H9 (cell line): ENCODE measurements at regions not wholly inside any gene's neighbourhood (a gene's known extent, or its start where the extent isn't known, plus 50 kb on each side); places are given as distances from the start of the nearest gene placed in this dataset.

Experiments
- DNase-seq: peaks from one replicate; pipeline ENCODE4 v3.0.0-alpha.2; 2017
- H2AFZ ChIP-seq: one replicate; pipeline ENCODE4 v1.6.1; 2013; ENCODE audit warnings: mild to moderate bottlenecking, low read length, control low read depth, moderate library complexity
- H2AK5ac ChIP-seq: 2 replicates; pipeline ENCODE4 v1.6.1; 2013; ENCODE audit warnings: low read length, control low read depth, mixed read lengths; ENCODE audit not compliant: insufficient read length
- H2BK120ac ChIP-seq: one replicate; pipeline ENCODE4 v1.6.1; 2013; ENCODE audit warnings: low read depth, mild to moderate bottlenecking, low read length, control low read depth, inconsistent platforms; ENCODE audit not compliant: poor library complexity, severe bottlenecking
- H2BK12ac ChIP-seq: 2 replicates; pipeline ENCODE4 v1.6.1; 2013; ENCODE audit warnings: low read length, control low read depth, mixed read lengths, low read depth; ENCODE audit not compliant: insufficient read length
- H2BK15ac ChIP-seq: 2 replicates; pipeline ENCODE4 v1.6.1; 2013; ENCODE audit warnings: low read depth, low read length, control low read depth
- H2BK20ac ChIP-seq: one replicate; pipeline ENCODE4 v1.6.1; 2013; ENCODE audit warnings: low read depth, mild to moderate bottlenecking, low read length, control low read depth, inconsistent platforms; ENCODE audit not compliant: poor library complexity, severe bottlenecking
- H2BK5ac ChIP-seq: 2 replicates; pipeline ENCODE4 v1.6.1; 2013; ENCODE audit warnings: low read length, control low read depth, mixed read lengths; ENCODE audit not compliant: insufficient read length
- H3K14ac ChIP-seq: 2 replicates; pipeline ENCODE4 v1.6.1; 2013; ENCODE audit warnings: low read length, control low read depth; ENCODE audit not compliant: insufficient read depth
- H3K18ac ChIP-seq: 2 replicates; pipeline ENCODE4 v1.6.1; 2013; ENCODE audit warnings: low read depth, mild to moderate bottlenecking, mixed read lengths, low read length, control low read depth; ENCODE audit not compliant: insufficient read length
- H3K23ac ChIP-seq: 2 replicates; pipeline ENCODE4 v1.6.1; 2013; ENCODE audit warnings: low read length, control low read depth, mixed read lengths, low read depth; ENCODE audit not compliant: insufficient read length
- H3K23me2 ChIP-seq: 2 replicates; pipeline ENCODE4 v1.6.1; 2013; ENCODE audit warnings: low read depth, mild to moderate bottlenecking, mixed read lengths, low read length, control low read depth; ENCODE audit not compliant: insufficient read length, poor library complexity, severe bottlenecking
- H3K27ac ChIP-seq: 2 replicates; pipeline ENCODE4 v1.5.1; 2013; ENCODE audit warnings: low read length, control low read depth, mixed read lengths, low read depth; ENCODE audit not compliant: insufficient read length
- H3K27me3 ChIP-seq: 2 replicates; pipeline ENCODE4 v1.6.1; 2013; ENCODE audit warnings: low read length, control low read depth, inconsistent platforms; ENCODE audit not compliant: insufficient read depth
- H3K4ac ChIP-seq: 2 replicates; pipeline ENCODE4 v1.6.1; 2013; ENCODE audit warnings: low read depth, mild to moderate bottlenecking, control low read depth, inconsistent platforms, low read length, moderate library complexity
- H3K4me1 ChIP-seq: 2 replicates; pipeline ENCODE4 v1.6.1; 2013; ENCODE audit warnings: low read length, control low read depth, inconsistent platforms; ENCODE audit not compliant: insufficient read depth
- H3K4me2 ChIP-seq: 2 replicates; pipeline ENCODE4 v1.6.1; 2013; ENCODE audit warnings: low read length, control low read depth, mixed read lengths; ENCODE audit not compliant: insufficient read length, insufficient read depth
- H3K56ac ChIP-seq: 2 replicates; pipeline ENCODE4 v1.6.1; 2013; ENCODE audit warnings: low read depth, mild to moderate bottlenecking, mixed read lengths, low read length, control low read depth; ENCODE audit not compliant: insufficient read length
- H3K79me1 ChIP-seq: 2 replicates; pipeline ENCODE4 v1.6.1; 2013; ENCODE audit warnings: low read depth, mild to moderate bottlenecking, moderate library complexity, low read length, control low read depth, inconsistent platforms; ENCODE audit not compliant: insufficient read depth, poor library complexity, severe bottlenecking
- H3K79me2 ChIP-seq: 2 replicates; pipeline ENCODE4 v1.6.1; 2013; ENCODE audit warnings: low read length, control low read depth, inconsistent platforms; ENCODE audit not compliant: insufficient read depth
- H3K9ac ChIP-seq: 2 replicates; pipeline ENCODE4 v1.6.1; 2013; ENCODE audit warnings: low read length, control low read depth, mixed read lengths; ENCODE audit not compliant: insufficient read length; ENCODE audit errors: extremely low read depth
- H3K9me3 ChIP-seq: one replicate; pipeline ENCODE4 v1.6.1; 2013; ENCODE audit warnings: low read depth, low read length, inconsistent platforms; ENCODE audit not compliant: control insufficient read depth
- H3T11ph ChIP-seq: one replicate; pipeline ENCODE4 v1.6.1; 2013; ENCODE audit warnings: mild to moderate bottlenecking, low read length, control low read depth, inconsistent platforms
- H4K20me1 ChIP-seq: one replicate; pipeline ENCODE4 v1.6.1; 2013; ENCODE audit not compliant: control insufficient read depth, insufficient read length, insufficient read depth
- H4K5ac ChIP-seq: 2 replicates; pipeline ENCODE4 v1.6.1; 2013; ENCODE audit warnings: low read depth, mild to moderate bottlenecking, mixed read lengths, low read length, control low read depth; ENCODE audit not compliant: insufficient read length
- H4K8ac ChIP-seq: replicated peaks from 2 replicates; pipeline ENCODE4 v1.6.1; 2013; ENCODE audit warnings: low read length, control low read depth, mixed read lengths, low read depth; ENCODE audit not compliant: insufficient read length
- H4K91ac ChIP-seq: 2 replicates; pipeline ENCODE4 v1.6.1; 2013; ENCODE audit warnings: low read depth, mild to moderate bottlenecking, moderate library complexity, mixed read lengths, low read length, control low read depth; ENCODE audit not compliant: insufficient read length
- H3K27ac Mint-ChIP-seq, 3 experiments: 2 replicates in 2 of 3; 3 replicates in 1 of 3; pipeline ENCODE4 v1.8.0; 2020 to 2021; ENCODE audit warnings: mixed read lengths in 3 of 3, mild to moderate bottlenecking in 1 of 3, moderate library complexity in 1 of 3
- H3K27me3 Mint-ChIP-seq: 2 replicates; pipeline ENCODE4 v1.8.0; 2021; ENCODE audit warnings: low read depth, mild to moderate bottlenecking, moderate library complexity, mixed read lengths
- H3K36me3 Mint-ChIP-seq, 3 experiments: 2 replicates in 2 of 3; 3 replicates in 1 of 3; pipeline ENCODE4 v1.8.0; 2020 to 2021; ENCODE audit warnings: low read depth in 3 of 3, mixed read lengths in 3 of 3; ENCODE audit not compliant: insufficient read depth in 1 of 3
- H3K4me1 Mint-ChIP-seq, 2 experiments: 2 replicates each; pipeline ENCODE4 v1.8.0; 2020; ENCODE audit warnings: mixed read lengths in 2 of 2
- H3K4me3 Mint-ChIP-seq, 2 experiments: 2 replicates in 1 of 2; 3 replicates in 1 of 2; pipeline ENCODE4 v1.8.0; 2020 to 2021; ENCODE audit warnings: mild to moderate bottlenecking in 2 of 2, mixed read lengths in 2 of 2, moderate library complexity in 1 of 2
- H3K9me3 Mint-ChIP-seq, 2 experiments: 2 replicates in 1 of 2; 3 replicates in 1 of 2; pipeline ENCODE4 v1.8.0; 2020; ENCODE audit warnings: mild to moderate bottlenecking in 2 of 2, mixed read lengths in 2 of 2, moderate library complexity in 1 of 2
- CTCF ChIP-seq: fragments of 200-600 bp; sonication (generic); conservative IDR thresholded peaks from 3 replicates; pipeline ENCODE4 v1.8.0; 2021; ENCODE audit warnings: antibody characterized with exemption, mild to moderate bottlenecking
- WGBS: extraction: QIAGEN DNeasy Blood & Tissue Kit; methylation state at CpG from one replicate; pipeline ENCODE4 v1.1.7; 2013; ENCODE audit warnings: missing lambda C conversion rate, low lambda C conversion rate, mixed read lengths; ENCODE audit not compliant: insufficient read length; ENCODE audit errors: extremely low coverage; 5-methylcytosine and 5-hydroxymethylcytosine counted together

- Histone ChIP-seq H4K91ac (no peak overlapping the region), H2BK20ac (no peak overlapping the region), H3K79me1 (no peaks in the 10 kb centered on the region), H3K14ac (no peak overlapping the region), H3K18ac (no peak overlapping the region), H2BK12ac (no peak overlapping the region), H3K79me2 (no peaks in the 10 kb centered on the region), H3K4me2 (no peak overlapping the region), H3K4ac (no peak overlapping the region), H3K56ac (no peak overlapping the region), H4K5ac (no peak overlapping the region), H4K20me1 (no peaks in the 10 kb centered on the region), H3K23me2 (no peaks in the 10 kb centered on the region), H2BK15ac (no peak overlapping the region), H2AK5ac (no peak overlapping the region), H3K27me3 (no peaks in the 10 kb centered on the region), H3T11ph (no peak overlapping the region), H3K9ac (no peak overlapping the region), H4K8ac (no peak overlapping the region), H3K23ac (no peak overlapping the region), H2AFZ (no peak overlapping the region), H3K9me3 (no peaks in the 10 kb centered on the region), H3K27ac (no peak overlapping the region), H2BK5ac (no peak overlapping the region), H2BK120ac (no peak overlapping the region), H3K4me1 (0 out of 2 replicates have a peak, but pooled peaks cover 4% of the 10 kb centered on the region)
- no peak for TF ChIP-seq CTCF
- Mint-ChIP-seq H3K27me3 (no peaks in the 10 kb centered on the region; the same call in none of the 2 replicates), H3K36me3 (peaks cover 7 to 14% (median 11%) of the 10 kb centered on the region in 3 experiments), H3K9me3 (peaks cover 5 to 13% of the 10 kb centered on the region in 2 experiments), H3K4me1 (peaks cover 37 to 46% of the 10 kb centered on the region in 2 experiments), H3K27ac (no peak overlapping the region), H3K4me3 (no peak overlapping the region)
- no CpG with 5 or more reads among the region's 2 CpGs for WGBS
- DNase-seq: no peak
Measured at GRCh38 chr5:81904861-81905260, 67.0 kb upstream of the ATG10 start.
